KMS-11 (cell line): ENCODE measurements at regions not wholly inside any gene's neighbourhood (a gene's known extent, or its start where the extent isn't known, plus 50 kb on each side); places are given as distances from the start of the nearest gene placed in this dataset.

ENCODE experiments used
- H2AFZ ChIP-seq: fragments of 200-600 bp; sonication (generic); 2 replicates; pipeline ENCODE4 v1.6.1; 2016; ENCODE audit warnings: antibody characterized with exemption, mixed run types, low read depth
- H3K27ac ChIP-seq: fragments of 200-600 bp; sonication (generic); 2 replicates; pipeline ENCODE4 v1.6.1; 2016; ENCODE audit warnings: mild to moderate bottlenecking, mixed run types
- H3K27me3 ChIP-seq: fragments of 200-600 bp; sonication (generic); 2 replicates; pipeline ENCODE4 v1.6.1; 2017; ENCODE audit warnings: mild to moderate bottlenecking, low read depth, mixed run types, moderate library complexity; ENCODE audit not compliant: insufficient read depth
- H3K36me3 ChIP-seq: fragments of 200-600 bp; sonication (generic); 2 replicates; pipeline ENCODE4 v1.6.1; 2017; ENCODE audit warnings: mild to moderate bottlenecking, mixed run types; ENCODE audit not compliant: insufficient read depth
- H3K4me1 ChIP-seq: fragments of 200-600 bp; sonication (generic); 2 replicates; pipeline ENCODE4 v1.6.1; 2016; ENCODE audit warnings: mild to moderate bottlenecking, low read depth, mixed run types; ENCODE audit not compliant: poor library complexity, severe bottlenecking
- H3K4me2 ChIP-seq: fragments of 200-600 bp; sonication (generic); 2 replicates; pipeline ENCODE4 v1.7.0; 2016; ENCODE audit warnings: mild to moderate bottlenecking, mixed run types
- H3K4me3 ChIP-seq: fragments of 200-600 bp; sonication (generic); IDR thresholded peaks from 2 replicates; pipeline ENCODE4 v1.6.1; 2017; ENCODE audit warnings: low read depth, low read length, mixed read lengths; ENCODE audit not compliant: insufficient read depth
- H3K79me2 ChIP-seq: fragments of 200-600 bp; sonication (generic); 2 replicates; pipeline ENCODE4 v1.6.1; 2016; ENCODE audit warnings: low read depth, mixed run types; ENCODE audit not compliant: insufficient read depth
- H3K9ac ChIP-seq: fragments of 200-600 bp; sonication (generic); 2 replicates; pipeline ENCODE4 v1.6.1; 2016; ENCODE audit warnings: mild to moderate bottlenecking, mixed run types
- H4K20me1 ChIP-seq: fragments of 200-600 bp; sonication (generic); 2 replicates; pipeline ENCODE4 v1.6.1; 2016; ENCODE audit warnings: mild to moderate bottlenecking, mixed run types; ENCODE audit not compliant: insufficient read depth
- TF ChIP-seq, protein P1 (sequence below): fragments of 200-600 bp; sonication (generic); conservative IDR thresholded peaks from 2 replicates; pipeline ENCODE4 v1.6.1; 2017; ENCODE audit warnings: low read depth, mild to moderate bottlenecking, antibody characterized with exemption, low read length, moderate library complexity, mixed read lengths

DNA sequence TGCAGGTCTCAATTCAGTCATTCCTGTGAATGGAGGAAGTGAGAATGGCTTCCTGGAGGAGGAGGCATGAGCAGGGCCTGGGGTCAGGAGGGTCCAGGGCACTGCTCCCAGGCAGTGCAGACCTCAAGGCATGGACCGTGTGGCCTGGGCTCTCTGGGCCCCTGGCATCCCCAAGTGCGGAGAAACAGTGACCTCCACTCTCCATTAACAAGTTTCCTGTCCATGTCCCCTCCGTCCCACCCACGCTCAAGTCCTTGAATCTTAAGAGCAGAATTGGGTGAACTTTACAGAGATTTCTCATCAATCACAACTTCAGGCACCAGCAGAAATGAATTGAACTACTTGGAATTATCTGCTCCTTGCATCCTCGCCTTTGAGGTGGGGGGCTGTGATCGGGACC lies 211.1 kb downstream of the NPHP4 start:
- TF ChIP-seq, protein P1, sequence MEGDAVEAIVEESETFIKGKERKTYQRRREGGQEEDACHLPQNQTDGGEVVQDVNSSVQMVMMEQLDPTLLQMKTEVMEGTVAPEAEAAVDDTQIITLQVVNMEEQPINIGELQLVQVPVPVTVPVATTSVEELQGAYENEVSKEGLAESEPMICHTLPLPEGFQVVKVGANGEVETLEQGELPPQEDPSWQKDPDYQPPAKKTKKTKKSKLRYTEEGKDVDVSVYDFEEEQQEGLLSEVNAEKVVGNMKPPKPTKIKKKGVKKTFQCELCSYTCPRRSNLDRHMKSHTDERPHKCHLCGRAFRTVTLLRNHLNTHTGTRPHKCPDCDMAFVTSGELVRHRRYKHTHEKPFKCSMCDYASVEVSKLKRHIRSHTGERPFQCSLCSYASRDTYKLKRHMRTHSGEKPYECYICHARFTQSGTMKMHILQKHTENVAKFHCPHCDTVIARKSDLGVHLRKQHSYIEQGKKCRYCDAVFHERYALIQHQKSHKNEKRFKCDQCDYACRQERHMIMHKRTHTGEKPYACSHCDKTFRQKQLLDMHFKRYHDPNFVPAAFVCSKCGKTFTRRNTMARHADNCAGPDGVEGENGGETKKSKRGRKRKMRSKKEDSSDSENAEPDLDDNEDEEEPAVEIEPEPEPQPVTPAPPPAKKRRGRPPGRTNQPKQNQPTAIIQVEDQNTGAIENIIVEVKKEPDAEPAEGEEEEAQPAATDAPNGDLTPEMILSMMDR, result no peak
- no peaks in the 10 kb centered on the region for H3K36me3 ChIP-seq
- no peaks in the 10 kb centered on the region for H4K20me1 ChIP-seq
- no peak overlapping the region for H3K27ac ChIP-seq
- no peak overlapping the region for H2AFZ ChIP-seq
- no peaks in the 10 kb centered on the region for H3K79me2 ChIP-seq
- H3K4me1 ChIP-seq, result no peaks in the 10 kb centered on the region
- no peak overlapping the region for H3K9ac ChIP-seq
- H3K4me2 ChIP-seq, result no peak overlapping the region
- peaks cover 32% of the 10 kb centered on the region for H3K27me3 ChIP-seq
- no peak overlapping the region for H3K4me3 ChIP-seq

DNA sequence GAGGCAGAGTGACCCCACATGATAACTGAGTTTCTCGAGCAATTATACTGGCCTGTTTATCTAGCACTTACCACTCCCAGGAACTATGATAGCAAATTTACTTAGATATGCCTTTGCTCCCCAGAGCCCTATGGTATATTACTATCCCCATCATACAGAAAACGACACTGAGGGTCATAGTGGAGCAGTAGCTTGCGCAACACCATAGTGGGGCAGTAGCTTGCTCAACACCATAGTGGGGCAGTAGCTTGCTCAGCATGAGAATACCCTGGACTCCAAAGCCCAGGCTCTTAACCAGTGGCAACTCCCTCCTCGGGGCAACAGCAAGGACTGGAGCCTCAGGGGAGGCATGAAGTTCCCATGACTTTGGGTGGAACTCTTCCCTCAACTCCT lies 211.9 kb downstream of the NPHP4 start:
- H4K20me1 ChIP-seq, result no peaks in the 10 kb centered on the region
- no peak overlapping the region for H3K27ac ChIP-seq
- H3K36me3 ChIP-seq, result no peaks in the 10 kb centered on the region
- no peak overlapping the region for H3K9ac ChIP-seq
- no peak overlapping the region for H2AFZ ChIP-seq
- TF ChIP-seq, protein P1, result no peak
- no peak overlapping the region for H3K4me2 ChIP-seq
- H3K79me2 ChIP-seq, result no peaks in the 10 kb centered on the region
- H3K4me1 ChIP-seq, result no peaks in the 10 kb centered on the region
- no peak overlapping the region for H3K4me3 ChIP-seq
- H3K27me3 ChIP-seq, result peaks cover 36% of the 10 kb centered on the region

DNA sequence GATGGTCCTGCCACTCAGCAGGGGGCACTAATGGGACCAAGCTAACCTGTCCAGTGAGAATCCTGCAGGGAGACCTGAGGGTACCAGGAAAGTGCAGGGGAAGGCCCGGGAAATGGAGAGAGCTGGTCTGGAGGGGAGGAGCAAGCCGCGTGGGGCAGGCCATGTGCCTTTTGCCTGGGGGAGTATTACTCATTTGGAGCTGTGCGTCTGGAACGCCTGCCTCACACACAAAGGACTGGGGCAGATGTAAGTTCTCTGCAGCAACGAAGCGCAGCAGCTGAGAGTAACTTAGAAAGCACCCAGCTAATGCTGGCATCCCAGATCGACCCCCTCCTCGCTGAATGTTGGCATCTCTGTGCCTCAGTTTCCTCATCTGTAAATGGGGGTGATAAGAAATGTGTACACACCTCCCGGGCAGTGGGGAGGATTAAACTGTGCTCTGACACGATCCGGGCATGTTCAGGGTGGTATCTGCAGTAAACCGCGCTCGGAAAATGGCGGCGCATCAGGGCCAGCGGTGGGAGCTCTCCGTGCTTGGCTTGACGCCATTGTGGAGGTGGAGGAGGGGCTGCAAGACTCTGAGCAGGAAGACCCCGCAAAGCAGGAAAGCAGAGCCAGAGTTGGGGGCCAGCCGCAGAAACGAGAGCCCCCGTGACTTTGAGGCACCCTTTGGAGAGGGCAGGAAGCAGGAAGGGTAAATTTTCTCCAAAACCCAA lies 212.5 kb downstream of the NPHP4 start:
- Histone ChIP-seq H3K4me1 (no peaks in the 10 kb centered on the region), H3K79me2 (no peaks in the 10 kb centered on the region), H4K20me1 (no peaks in the 10 kb centered on the region), H3K27me3 (peaks cover 41% of the 10 kb centered on the region), H3K36me3 (no peaks in the 10 kb centered on the region), H2AFZ (no peak overlapping the region), H3K27ac (no peak overlapping the region), H3K9ac (no peak overlapping the region), H3K4me3 (no peak overlapping the region), H3K4me2 (no peak overlapping the region)
- TF ChIP-seq, protein P1, result no peak

DNA sequence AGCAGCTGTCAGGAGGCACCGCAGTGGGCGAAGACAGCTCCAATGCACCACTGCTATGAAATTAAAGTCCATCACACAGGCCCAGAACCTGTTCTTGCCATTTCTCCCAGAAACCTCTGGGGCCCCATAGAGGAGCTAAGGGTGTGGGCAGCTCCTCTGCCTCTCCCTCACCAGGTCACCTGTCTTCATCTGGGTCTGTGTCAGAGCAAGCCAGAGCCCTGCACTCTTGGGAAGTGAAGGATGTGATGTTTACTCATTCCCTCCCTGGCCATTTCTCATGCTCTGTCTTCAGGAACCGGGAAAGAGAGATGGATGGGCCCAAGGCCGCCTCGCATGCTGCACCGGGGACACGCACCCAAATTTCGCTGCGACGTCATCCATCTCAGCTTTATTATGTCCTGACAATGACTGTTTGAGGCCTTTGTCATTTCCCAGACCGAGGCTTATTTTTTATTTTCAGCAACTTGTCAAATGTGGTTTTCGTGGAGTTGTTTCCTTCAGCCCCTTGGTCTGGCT lies 216.1 kb downstream of the NPHP4 start:
- Histone ChIP-seq H3K36me3 (no peaks in the 10 kb centered on the region), H3K4me3 (no peak overlapping the region), H2AFZ (no peak overlapping the region), H3K27ac (no peak overlapping the region), H3K4me1 (no peaks in the 10 kb centered on the region), H4K20me1 (no peaks in the 10 kb centered on the region), H3K9ac (no peak overlapping the region), H3K4me2 (no peak overlapping the region), H3K27me3 (peaks cover 61% of the 10 kb centered on the region), H3K79me2 (no peaks in the 10 kb centered on the region)
- TF ChIP-seq, protein P1, result no peak
